HG02759 (cell line): ENCODE measurements at regions not wholly inside any gene's neighbourhood (a gene's known extent, or its start where the extent isn't known, plus 50 kb on each side); places are given as distances from the start of the nearest gene placed in this dataset.

Source experiments
- ATAC-seq: cut with Tn5 transposase; IDR thresholded peaks from one replicate; pipeline ENCODE4 v1.9.1; 2021; ENCODE audit warnings: mild to moderate bottlenecking, moderate library complexity; ENCODE audit not compliant: unreplicated experiment

- no peak for ATAC-seq
These were observed 784.8 kb upstream of the CDH2 start for GRCh38 chr18:28961669-28962228.

- ATAC-seq = no peak
These were observed 783.2 kb upstream of the CDH2 start for GRCh38 chr18:28960146-28960545.

GRCh38 chr18:28952339-28952738 is 775.4 kb upstream of the CDH2 start:
- ATAC-seq = no peak

- no peak for ATAC-seq
These were observed 771.0 kb upstream of the CDH2 start for GRCh38 chr18:28947900-28948299.

- ATAC-seq = no peak
These were observed 769.5 kb upstream of the CDH2 start for GRCh38 chr18:28946471-28946870.

GRCh38 chr18:28922936-28923335 is 746.0 kb upstream of the CDH2 start:
- ATAC-seq = no peak

GRCh38 chr18:28916456-28916855 is 739.5 kb upstream of the CDH2 start:
- no peak for ATAC-seq

GRCh38 chr18:28905509-28905908 is 728.6 kb upstream of the CDH2 start:
- ATAC-seq = no peak

- no peak for ATAC-seq
These were observed 727.9 kb upstream of the CDH2 start for GRCh38 chr18:28904789-28905364.

- no peak for ATAC-seq
These were observed 726.4 kb upstream of the CDH2 start for GRCh38 chr18:28903306-28903705.

- no peak for ATAC-seq
These were observed 713.9 kb upstream of the CDH2 start for GRCh38 chr18:28890791-28891190.

GRCh38 chr18:28884304-28884703 is 707.4 kb upstream of the CDH2 start:
- ATAC-seq = no peak

GRCh38 chr18:28880856-28881255 is 703.9 kb upstream of the CDH2 start:
- ATAC-seq = no peak

GRCh38 chr18:28875059-28875458 is 698.1 kb upstream of the CDH2 start:
- ATAC-seq = no peak

- no peak for ATAC-seq
These were observed 686.5 kb upstream of the CDH2 start for GRCh38 chr18:28863396-28863795.

GRCh38 chr18:28858248-28858647 is 681.3 kb upstream of the CDH2 start:
- ATAC-seq = no peak

GRCh38 chr18:28855989-28856388 is 679.1 kb upstream of the CDH2 start:
- ATAC-seq = no peak

- no peak for ATAC-seq
These were observed 678.6 kb upstream of the CDH2 start for GRCh38 chr18:28855524-28855923.

GRCh38 chr18:28854964-28855363 is 678.0 kb upstream of the CDH2 start:
- no peak for ATAC-seq

GRCh38 chr18:28846958-28847357 is 670.0 kb upstream of the CDH2 start:
- no peak for ATAC-seq

- no peak for ATAC-seq
These were observed 660.2 kb upstream of the CDH2 start for GRCh38 chr18:28837100-28837499.

- ATAC-seq = no peak
These were observed 658.0 kb upstream of the CDH2 start for GRCh38 chr18:28834889-28835288.

- ATAC-seq = no peak
These were observed 655.0 kb upstream of the CDH2 start for GRCh38 chr18:28831908-28832307.
